ENCODE measurements at regions not wholly inside any gene's neighbourhood (a gene's known extent, or its start where the extent isn't known, plus 50 kb on each side); places are given as distances from the start of the nearest gene placed in this dataset.

DNA sequence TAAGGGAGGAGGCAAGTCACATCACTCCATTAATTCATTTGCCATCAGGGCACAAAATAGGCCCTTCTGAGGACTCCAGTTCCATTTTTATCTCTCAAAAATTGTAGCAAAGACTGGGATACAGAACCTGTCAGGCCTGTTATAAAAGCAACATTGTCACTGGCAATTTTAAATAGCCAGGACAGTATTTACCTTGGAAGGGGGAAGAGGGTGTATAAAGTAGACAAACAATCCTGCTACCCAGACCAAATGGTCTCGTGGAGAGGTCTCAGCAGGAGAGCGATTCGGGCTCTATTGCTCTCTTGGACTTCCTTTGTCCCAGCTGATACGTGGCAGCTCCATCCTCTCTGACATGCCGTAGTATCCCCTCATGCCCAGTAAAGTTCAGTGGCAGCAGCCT, 740.3 kb upstream of the HS6ST1 start:
- DNase-seq (ENCODE audit: low spot score) = no peak

DNA sequence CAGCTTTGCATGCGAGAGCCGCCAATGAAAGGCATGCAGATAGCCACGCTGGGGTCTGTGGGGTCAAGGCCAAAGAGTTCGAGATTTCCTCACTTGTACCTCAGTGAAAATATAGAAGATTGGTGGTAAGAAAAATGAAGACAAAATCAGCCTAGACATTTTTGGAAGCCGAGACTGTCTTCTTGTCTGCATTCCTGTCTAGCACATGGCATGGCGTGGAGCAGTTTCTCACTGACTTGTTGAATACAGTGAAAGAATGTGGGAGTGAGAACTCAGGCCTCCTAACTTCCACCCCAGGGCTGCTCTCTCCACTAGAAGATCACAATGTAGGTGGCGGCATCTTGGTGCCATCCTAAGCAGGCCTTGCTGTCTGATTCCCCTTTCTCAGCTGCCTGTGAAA, 740.8 kb upstream of the HS6ST1 start:
- DNase-seq (ENCODE audit: low spot score) = no peak

DNA sequence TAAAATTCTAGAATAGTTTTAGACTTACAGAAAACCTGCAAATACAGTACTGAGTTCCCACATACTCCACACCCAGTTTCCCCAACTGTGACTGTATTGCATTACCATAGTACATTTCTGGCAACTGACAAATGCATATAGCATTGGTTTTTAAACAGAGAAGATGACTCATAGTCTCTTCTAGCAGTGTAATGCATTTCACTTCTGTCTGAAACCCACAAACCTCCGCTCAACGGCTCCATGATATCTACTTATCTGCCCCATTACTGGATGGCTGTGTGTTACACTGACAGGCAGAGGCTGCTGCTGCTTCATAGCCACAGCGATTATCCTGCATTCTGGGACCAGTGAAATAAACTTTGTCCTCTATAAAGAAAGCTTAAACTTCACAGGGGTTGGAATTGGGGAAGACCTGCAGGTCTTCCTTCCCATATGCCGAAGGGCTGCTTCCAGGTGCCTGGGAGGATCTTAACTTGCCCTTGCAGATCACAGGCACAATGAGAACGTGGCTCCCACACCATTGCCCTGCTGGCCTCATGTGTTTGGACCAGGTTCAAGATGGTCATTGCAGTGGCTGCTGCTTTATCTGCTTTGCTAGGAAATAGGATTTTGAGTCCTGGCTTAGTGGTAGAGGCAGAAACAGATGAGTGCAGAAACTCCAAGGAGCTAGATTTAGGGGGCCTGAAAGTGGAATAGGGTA, 742.6 kb upstream of the HS6ST1 start:
- no peak for DNase-seq (ENCODE audit: low spot score)

DNA sequence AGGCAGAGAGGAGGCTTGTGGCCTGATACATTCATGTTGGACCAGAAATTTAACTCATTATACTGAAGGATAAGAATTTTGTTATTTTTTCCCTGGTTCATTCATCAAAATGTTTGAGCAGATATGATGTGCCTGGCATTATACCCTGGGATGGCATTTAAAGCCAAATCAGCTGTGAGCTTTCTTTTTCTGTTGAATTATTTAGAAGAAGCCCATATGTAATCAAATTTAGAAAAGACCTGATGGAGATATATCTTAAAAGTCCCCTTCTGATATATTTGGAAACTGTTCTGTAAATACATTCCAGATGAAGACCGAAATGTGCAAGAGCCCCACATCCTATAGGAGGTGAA, 743.1 kb upstream of the HS6ST1 start:
- DNase-seq (ENCODE audit: low spot score) = no peak

- no peak for DNase-seq (ENCODE audit: low spot score)
Measured at GRCh38 chr2:129062146-129062912, 743.7 kb upstream of the HS6ST1 start.

GRCh38 chr2:129067070-129067469, 748.4 kb upstream of the HS6ST1 start:
- DNase-seq (ENCODE audit: low spot score) = no peak

- DNase-seq (ENCODE audit: low spot score) = no peak
Measured at GRCh38 chr2:129067953-129068352, 749.3 kb upstream of the HS6ST1 start.

DNA sequence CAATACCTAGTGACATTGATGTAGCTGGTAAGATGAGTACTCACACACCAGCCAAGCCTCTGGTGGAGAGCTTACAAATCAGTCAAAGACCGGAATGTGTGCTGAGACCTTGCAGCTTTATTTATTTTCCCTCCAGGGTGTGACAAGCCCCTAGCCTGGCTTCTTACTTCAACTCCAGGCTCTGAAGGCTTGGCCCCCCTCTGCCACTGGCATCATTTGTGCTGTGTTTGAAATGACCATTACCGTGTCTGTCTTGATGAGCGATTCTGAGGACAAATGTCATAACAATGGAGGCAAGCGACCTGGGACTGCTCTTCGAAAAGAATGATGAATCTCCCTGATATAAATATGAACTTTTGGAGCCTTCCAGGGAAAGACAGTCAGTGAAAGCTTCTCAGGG, 749.9 kb upstream of the HS6ST1 start:
- no peak for DNase-seq (ENCODE audit: low spot score)

DNA sequence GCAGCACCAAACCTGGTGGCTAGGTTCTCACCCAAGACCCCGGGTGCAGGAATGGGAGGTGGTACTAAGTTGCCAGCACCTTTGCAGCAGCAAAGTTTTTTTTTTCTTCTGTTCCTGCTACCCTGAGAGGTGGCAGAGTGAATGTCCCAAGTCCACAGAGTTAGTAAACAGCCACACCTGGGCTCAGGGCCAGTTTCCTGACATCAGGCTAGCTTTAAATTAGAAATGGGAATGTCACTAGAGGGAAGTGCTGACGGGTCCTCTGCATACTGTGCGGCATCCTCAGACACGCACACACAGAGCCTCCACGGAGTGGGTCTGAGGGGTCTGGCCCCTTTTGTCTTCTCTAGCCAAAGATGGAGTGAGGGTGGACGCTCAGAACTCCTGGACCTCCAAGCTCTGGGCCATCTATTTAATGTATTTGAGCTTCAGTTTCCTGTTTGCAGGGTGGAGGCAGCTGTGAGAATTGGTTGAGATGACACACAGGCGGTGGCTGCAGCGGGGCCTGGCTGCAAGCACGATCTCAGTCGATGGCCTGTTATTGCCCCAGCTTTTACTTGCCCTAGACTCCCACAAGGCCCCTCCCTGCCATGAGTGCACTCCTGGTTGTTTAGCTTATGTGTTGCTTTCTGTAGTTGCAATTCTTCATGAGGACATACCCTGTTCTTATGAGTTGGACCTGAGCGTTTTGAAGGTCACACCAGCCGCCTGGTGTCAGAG, 751.4 kb upstream of the HS6ST1 start:
- peak; percentile 4 for DNase-seq (ENCODE audit: low spot score)

GRCh38 chr2:129070663-129071062, 752.0 kb upstream of the HS6ST1 start:
- DNase-seq (ENCODE audit: low spot score) = no peak

DNA sequence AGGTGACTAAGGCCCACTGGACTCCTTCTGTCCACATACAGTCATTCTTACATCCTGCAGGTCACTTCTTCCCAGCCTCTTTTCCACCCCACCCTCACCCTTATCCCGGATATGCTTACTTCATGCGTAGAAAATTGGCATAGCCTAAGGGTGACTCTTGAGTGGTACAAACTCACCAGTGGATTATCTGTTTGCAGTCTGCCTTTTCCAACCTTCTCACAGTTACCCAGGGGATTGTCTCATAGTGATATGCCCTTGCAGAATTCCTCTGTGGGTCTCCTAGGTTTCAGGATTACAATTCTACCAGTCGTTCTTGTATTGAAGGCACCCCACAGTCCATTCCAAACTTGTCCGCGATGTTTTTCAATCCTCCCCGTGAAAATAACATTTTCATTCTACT, 752.9 kb upstream of the HS6ST1 start:
- DNase-seq (ENCODE audit: low spot score) = no peak

DNA sequence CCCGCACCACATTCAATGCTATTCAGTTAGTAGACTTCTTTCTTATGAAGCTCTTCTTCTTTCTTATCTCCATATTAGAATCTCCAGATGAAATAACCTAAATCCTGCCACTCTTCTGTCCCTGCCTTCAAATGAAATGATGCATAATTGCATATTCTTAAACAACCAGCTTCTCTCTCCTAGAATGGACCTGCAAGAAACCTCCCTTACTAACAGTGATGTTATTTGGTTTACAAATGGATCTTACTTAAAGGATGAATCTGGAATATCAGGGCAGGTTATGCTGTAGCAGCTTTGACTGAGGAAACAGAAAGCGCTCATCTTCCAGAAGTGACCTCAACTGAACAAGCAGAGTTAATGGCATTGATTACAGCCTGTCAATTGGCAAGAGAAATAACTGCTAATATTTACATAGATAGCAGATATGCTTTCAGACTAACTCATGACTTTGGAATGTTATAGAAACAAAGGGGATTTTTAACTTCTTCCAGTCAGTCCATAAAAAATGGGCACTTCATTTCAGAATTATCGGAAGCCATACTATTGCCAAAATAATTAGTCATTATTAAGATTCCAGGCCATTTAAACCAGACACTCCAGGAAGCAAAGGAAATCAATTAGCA, 755.7 kb upstream of the HS6ST1 start:
- DNase-seq (ENCODE audit: low spot score) = no peak

GRCh38 chr2:129078548-129078947, 759.9 kb upstream of the HS6ST1 start:
- no peak for DNase-seq (ENCODE audit: low spot score)

DNA sequence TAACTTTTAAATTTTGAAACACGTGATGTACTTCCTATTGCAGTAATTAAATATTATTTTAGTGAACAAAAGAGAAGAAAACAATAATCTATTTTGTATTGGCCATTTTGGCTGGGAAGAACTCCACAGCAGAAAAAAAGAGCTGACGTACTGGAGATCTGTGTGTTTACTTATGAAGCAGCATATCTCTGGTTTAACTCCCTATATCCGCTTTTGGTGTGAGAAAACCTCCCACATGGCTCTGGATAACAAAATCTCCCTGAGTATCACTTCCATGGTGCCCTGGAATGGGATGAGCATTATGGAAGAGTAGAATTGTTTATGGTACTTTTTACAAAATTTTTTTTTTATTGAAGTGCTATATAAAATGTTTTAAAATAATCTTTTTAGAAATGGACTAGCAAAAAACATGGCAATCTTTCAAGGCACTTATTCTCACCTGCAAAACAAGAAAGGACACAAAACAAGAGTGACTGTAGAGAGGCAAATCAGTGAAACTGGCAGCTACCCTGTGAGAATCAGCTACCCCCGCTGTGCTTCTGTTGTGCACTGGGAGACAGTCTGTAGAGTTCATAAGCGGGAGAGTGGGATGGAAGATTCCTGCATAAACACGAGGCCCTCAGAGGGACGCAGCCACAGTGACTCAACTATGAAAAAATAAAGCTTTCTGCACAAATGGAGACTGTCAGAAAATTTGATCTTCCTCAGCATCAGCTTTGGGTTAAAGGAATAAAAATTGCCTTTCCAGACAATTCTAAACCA, 762.2 kb upstream of the HS6ST1 start:
- no peak for DNase-seq (ENCODE audit: low spot score)

- no peak for DNase-seq (ENCODE audit: low spot score)
Measured at GRCh38 chr2:129085386-129085785, 766.7 kb upstream of the HS6ST1 start.

GRCh38 chr2:129087133-129087813, 768.6 kb upstream of the HS6ST1 start:
- DNase-seq (ENCODE audit: low spot score) = no peak

- no peak for DNase-seq (ENCODE audit: low spot score)
Measured at GRCh38 chr2:129091620-129092019, 773.0 kb upstream of the HS6ST1 start.

DNA sequence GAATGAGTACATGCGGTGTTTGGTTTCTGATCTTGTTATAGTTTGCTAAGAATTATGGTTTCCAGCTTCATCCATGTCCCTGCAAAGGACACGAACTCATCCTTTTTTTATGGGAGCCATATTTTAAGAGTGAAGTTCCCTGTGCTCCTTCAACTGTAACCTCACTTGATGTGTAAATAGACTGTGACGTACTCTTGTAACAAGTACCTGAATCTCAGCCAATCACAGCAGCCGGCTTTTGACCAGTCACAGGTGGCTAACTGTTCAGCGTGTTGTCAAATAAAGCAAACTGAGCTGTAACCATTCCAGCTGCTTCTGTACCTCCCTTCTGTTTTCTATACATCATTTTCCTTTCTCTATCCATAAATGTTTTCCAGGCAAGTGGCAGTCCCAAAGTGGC, 774.3 kb upstream of the HS6ST1 start:
- no peak for DNase-seq (ENCODE audit: low spot score)

DNA sequence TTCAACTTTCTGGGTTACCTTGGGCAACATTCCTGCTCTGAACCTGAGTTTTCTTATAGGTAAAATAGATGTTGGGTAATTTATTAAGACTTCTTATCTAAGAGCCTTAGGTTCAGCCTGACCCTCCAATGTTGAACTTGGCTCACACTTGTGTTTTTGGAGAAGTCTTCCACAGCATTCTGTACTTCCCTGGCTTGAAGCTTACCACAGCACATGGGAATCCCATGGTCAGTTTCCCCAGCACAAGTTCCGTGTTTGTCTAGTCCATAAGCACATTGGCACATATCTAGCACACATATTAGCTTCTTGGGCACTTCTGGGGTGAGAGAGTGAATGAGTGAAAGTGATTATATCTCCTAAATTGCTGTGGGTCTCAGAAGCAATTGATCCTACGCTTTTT, 782.5 kb upstream of the HS6ST1 start:
- no peak for DNase-seq (ENCODE audit: low spot score)

GRCh38 chr2:129103936-129104878, 785.5 kb upstream of the HS6ST1 start:
- no peak for DNase-seq (ENCODE audit: low spot score)
